H1 (cell line): ENCODE measurements at regions not wholly inside any gene's neighbourhood (a gene's known extent, or its start where the extent isn't known, plus 50 kb on each side); places are given as distances from the start of the nearest gene placed in this dataset.

Experiments used
- HDAC6 ChIP-seq: IDR thresholded peaks from one replicate; pipeline ENCODE4 v1.7.1; 2012; ENCODE audit warnings: low read depth, mild to moderate bottlenecking, inconsistent platforms, low read length, moderate library complexity
- RFX5 ChIP-seq: IDR thresholded peaks from 2 replicates; pipeline ENCODE4 v1.6.1; 2011; ENCODE audit warnings: low read depth, low read length, improper control_type of control experiment, borderline replicate concordance
- TBP ChIP-seq: IDR thresholded peaks from 2 replicates; pipeline ENCODE4 v1.6.1; 2011; ENCODE audit warnings: low read depth, low read length, improper control_type of control experiment

GRCh38 chr7:156327916-156328315 lies 312.7 kb upstream of the RNF32 start (continued):
- TF ChIP-seq RFX5 (no peak), TBP (no peak), HDAC6 (no peak)
